HEK293 (cell line): ENCODE measurements at regions not wholly inside any gene's neighbourhood (a gene's known extent, or its start where the extent isn't known, plus 50 kb on each side); places are given as distances from the start of the nearest gene placed in this dataset.

Source experiments
- CTCF ChIA-PET: fragments of 350-600 bp; formaldehyde crosslinking; extraction: SDS; loops from one replicate; lab custom pipeline; 2021; ENCODE audit warnings: antibody characterized with exemption; lab: Yijun Ruan, JAX
- POLR2A ChIA-PET: fragments of 300-600 bp; formaldehyde crosslinking; extraction: SDS; loops from one replicate; lab custom pipeline; 2020; ENCODE audit warnings: antibody characterized with exemption, inconsistent platforms; lab: Yijun Ruan, JAX
- H3K27ac ChIP-seq: fragments of 200-500 bp; sonication (Bioruptor generic); 2 replicates; pipeline ENCODE4 v1.5.1; 2014; ENCODE audit warnings: low read depth, low read length, control low read depth, inconsistent platforms; ENCODE audit errors: extremely low read depth
- H3K36me3 ChIP-seq, 2 experiments: fragments of 200-500 bp in 1 of 2; sonication (Bioruptor generic) in 1 of 2; 1 replicate in 1 of 2; 2 replicates in 1 of 2; pipeline ENCODE4 v1.5.1; 2014 to 2017; ENCODE audit warnings: inconsistent platforms in 2 of 2, low read length in 2 of 2; ENCODE audit not compliant: control insufficient read depth in 2 of 2, insufficient read depth in 1 of 2
- H3K4me1 ChIP-seq: fragments of 200-500 bp; sonication (Bioruptor generic); 2 replicates; pipeline ENCODE4 v1.5.1; 2014; ENCODE audit warnings: mild to moderate bottlenecking, low read length, inconsistent platforms; ENCODE audit not compliant: control insufficient read depth, insufficient read depth
- H3K4me3 ChIP-seq: 2 replicates; pipeline ENCODE4 v1.5.1; 2011; ENCODE audit warnings: low read depth, mild to moderate bottlenecking, control low read depth, low read length, moderate library complexity
- H3K9me3 ChIP-seq: fragments of 200-500 bp; sonication (Bioruptor generic); 2 replicates; pipeline ENCODE4 v1.5.1; 2014; ENCODE audit warnings: low read depth, low read length, inconsistent platforms; ENCODE audit not compliant: control insufficient read depth, insufficient read depth
- GLI4 ChIP-seq: fragments of 450-650 bp; formaldehyde crosslinking; IDR thresholded peaks from 2 replicates; pipeline ENCODE4 v1.5.1; 2016; ENCODE audit warnings: missing biosample characterization, missing genetic modification characterization
- GLIS1 ChIP-seq: fragments of 450-650 bp; formaldehyde crosslinking; IDR thresholded peaks from 2 replicates; pipeline ENCODE4 v1.5.1; 2016; ENCODE audit warnings: missing biosample characterization, missing genetic modification characterization
- PRDM2 ChIP-seq: fragments of 450-650 bp; formaldehyde crosslinking; IDR thresholded peaks from 2 replicates; pipeline ENCODE4 v1.5.1; 2016; ENCODE audit warnings: missing biosample characterization, missing genetic modification characterization, borderline replicate concordance
- SETDB1 ChIP-seq: IDR thresholded peaks from one replicate; pipeline ENCODE4 v1.6.1; 2017; ENCODE audit warnings: mild to moderate bottlenecking, low read length, moderate library complexity, mixed read lengths; ENCODE audit not compliant: insufficient read length
- ZNF112 ChIP-seq: fragments of 450-650 bp; formaldehyde crosslinking; IDR thresholded peaks from 2 replicates; pipeline ENCODE4 v1.5.0; 2017; ENCODE audit warnings: missing biosample characterization, missing genetic modification characterization
- ZNF138 ChIP-seq: fragments of 450-650 bp; formaldehyde crosslinking; IDR thresholded peaks from 2 replicates; pipeline ENCODE4 v1.5.1; 2016; ENCODE audit warnings: missing biosample characterization, missing genetic modification characterization, borderline replicate concordance
- ZNF214 ChIP-seq: fragments of 450-650 bp; formaldehyde crosslinking; IDR thresholded peaks from 2 replicates; pipeline ENCODE4 v1.5.1; 2017; ENCODE audit warnings: missing biosample characterization, mild to moderate bottlenecking, missing genetic modification characterization, borderline replicate concordance
- ZNF223 ChIP-seq: fragments of 450-650 bp; formaldehyde crosslinking; IDR thresholded peaks from 2 replicates; pipeline ENCODE4 v1.5.1; 2016; ENCODE audit warnings: missing biosample characterization, missing genetic modification characterization
- ZNF24 ChIP-seq: fragments of 450-650 bp; formaldehyde crosslinking; IDR thresholded peaks from 2 replicates; pipeline ENCODE4 v1.5.1; 2016; ENCODE audit warnings: missing biosample characterization, missing genetic modification characterization
- ZNF324 ChIP-seq: fragments of 450-650 bp; formaldehyde crosslinking; IDR thresholded peaks from 2 replicates; pipeline ENCODE4 v1.5.1; 2016; ENCODE audit warnings: missing biosample characterization, missing genetic modification characterization
- ZNF354C ChIP-seq: fragments of 450-650 bp; formaldehyde crosslinking; IDR thresholded peaks from 2 replicates; pipeline ENCODE4 v1.5.1; 2016; ENCODE audit warnings: missing biosample characterization, missing genetic modification characterization, low read depth, borderline replicate concordance
- ZNF398 ChIP-seq: fragments of 450-650 bp; formaldehyde crosslinking; IDR thresholded peaks from 2 replicates; pipeline ENCODE4 v1.5.1; 2017; ENCODE audit warnings: missing biosample characterization, missing genetic modification characterization
- ZNF404 ChIP-seq: fragments of 450-650 bp; formaldehyde crosslinking; IDR thresholded peaks from 2 replicates; pipeline ENCODE4 v1.5.1; 2017; ENCODE audit warnings: missing biosample characterization, missing genetic modification characterization
- ZNF530 ChIP-seq: fragments of 450-650 bp; formaldehyde crosslinking; IDR thresholded peaks from 2 replicates; pipeline ENCODE4 v1.5.1; 2016; ENCODE audit warnings: low read depth, missing biosample characterization, missing genetic modification characterization
- ZNF610 ChIP-seq: fragments of 450-650 bp; formaldehyde crosslinking; IDR thresholded peaks from 2 replicates; pipeline ENCODE4 v1.5.1; 2016; ENCODE audit warnings: missing biosample characterization, missing genetic modification characterization, borderline replicate concordance
- TF ChIP-seq, protein P1 (sequence below): fragments of 450-650 bp; formaldehyde crosslinking; IDR thresholded peaks from 2 replicates; pipeline ENCODE4 v1.5.1; 2016; ENCODE audit warnings: missing biosample characterization, missing genetic modification characterization
- TF ChIP-seq, protein P2 (sequence below): fragments of 450-650 bp; formaldehyde crosslinking; IDR thresholded peaks from 2 replicates; pipeline ENCODE4 v1.5.1; 2016; ENCODE audit warnings: missing biosample characterization, missing genetic modification characterization
- TF ChIP-seq, protein P3 (sequence below): fragments of 450-650 bp; formaldehyde crosslinking; IDR thresholded peaks from 2 replicates; pipeline ENCODE4 v1.5.1; 2016; ENCODE audit warnings: missing biosample characterization, missing genetic modification characterization, borderline replicate concordance

- H3K36me3 ChIP-seq: no peaks in the 10 kb centered on the region
- POLR2A ChIA-PET: no interaction called here
- H3K4me1 ChIP-seq: no peaks in the 10 kb centered on the region
- H3K9me3 ChIP-seq: no peaks in the 10 kb centered on the region
- CTCF ChIA-PET: no interaction called here
- no peak overlapping the region for H3K27ac ChIP-seq
- H3K4me3 ChIP-seq: no peak overlapping the region
- no peak for TF ChIP-seq ZNF530 (tag by site-specific recombination)
- TF ChIP-seq ZNF24 (tag by site-specific recombination): no peak
- TF ChIP-seq ZNF214 (tag by site-specific recombination): no peak
- no peak for TF ChIP-seq SETDB1
Observed at GRCh38 chr3:72584262-72584661, 264.0 kb downstream of the SHQ1 start.

DNA sequence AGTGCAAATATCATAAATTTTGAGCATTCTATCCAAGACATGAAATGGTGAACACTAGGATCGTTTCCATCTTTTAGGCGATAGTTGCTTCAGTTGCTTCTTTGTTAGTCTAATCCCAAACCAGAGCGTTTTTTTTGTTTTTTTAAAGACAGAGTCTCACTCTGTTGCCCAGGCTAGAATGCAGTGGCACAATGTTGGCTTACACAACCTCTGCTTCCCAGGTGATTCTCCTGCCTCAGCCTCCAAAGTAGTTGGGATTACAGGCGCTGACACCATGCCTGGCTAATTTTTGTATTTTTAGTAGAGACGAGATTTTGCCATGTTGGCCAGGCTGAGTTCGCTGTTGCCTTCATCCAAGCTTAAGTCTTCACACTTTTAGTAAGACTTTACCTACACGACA, 265.3 kb downstream of the SHQ1 start:
- H3K4me1 ChIP-seq: no peaks in the 10 kb centered on the region
- no peak overlapping the region for H3K27ac ChIP-seq
- H3K4me3 ChIP-seq: no peak overlapping the region
- ChIA-PET CTCF (no interaction called here), POLR2A (no interaction called here)
- H3K36me3 ChIP-seq: no peaks in the 10 kb centered on the region
- no peaks in the 10 kb centered on the region for H3K9me3 ChIP-seq
- no peak for TF ChIP-seq GLI4 (tag by site-specific recombination)
- TF ChIP-seq ZNF324 (tag by site-specific recombination): no peak
- TF ChIP-seq, protein P1, sequence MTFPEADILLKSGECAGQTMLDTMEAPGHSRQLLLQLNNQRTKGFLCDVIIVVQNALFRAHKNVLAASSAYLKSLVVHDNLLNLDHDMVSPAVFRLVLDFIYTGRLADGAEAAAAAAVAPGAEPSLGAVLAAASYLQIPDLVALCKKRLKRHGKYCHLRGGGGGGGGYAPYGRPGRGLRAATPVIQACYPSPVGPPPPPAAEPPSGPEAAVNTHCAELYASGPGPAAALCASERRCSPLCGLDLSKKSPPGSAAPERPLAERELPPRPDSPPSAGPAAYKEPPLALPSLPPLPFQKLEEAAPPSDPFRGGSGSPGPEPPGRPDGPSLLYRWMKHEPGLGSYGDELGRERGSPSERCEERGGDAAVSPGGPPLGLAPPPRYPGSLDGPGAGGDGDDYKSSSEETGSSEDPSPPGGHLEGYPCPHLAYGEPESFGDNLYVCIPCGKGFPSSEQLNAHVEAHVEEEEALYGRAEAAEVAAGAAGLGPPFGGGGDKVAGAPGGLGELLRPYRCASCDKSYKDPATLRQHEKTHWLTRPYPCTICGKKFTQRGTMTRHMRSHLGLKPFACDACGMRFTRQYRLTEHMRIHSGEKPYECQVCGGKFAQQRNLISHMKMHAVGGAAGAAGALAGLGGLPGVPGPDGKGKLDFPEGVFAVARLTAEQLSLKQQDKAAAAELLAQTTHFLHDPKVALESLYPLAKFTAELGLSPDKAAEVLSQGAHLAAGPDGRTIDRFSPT (tag by site-specific recombination): no peak
- TF ChIP-seq, protein P2, sequence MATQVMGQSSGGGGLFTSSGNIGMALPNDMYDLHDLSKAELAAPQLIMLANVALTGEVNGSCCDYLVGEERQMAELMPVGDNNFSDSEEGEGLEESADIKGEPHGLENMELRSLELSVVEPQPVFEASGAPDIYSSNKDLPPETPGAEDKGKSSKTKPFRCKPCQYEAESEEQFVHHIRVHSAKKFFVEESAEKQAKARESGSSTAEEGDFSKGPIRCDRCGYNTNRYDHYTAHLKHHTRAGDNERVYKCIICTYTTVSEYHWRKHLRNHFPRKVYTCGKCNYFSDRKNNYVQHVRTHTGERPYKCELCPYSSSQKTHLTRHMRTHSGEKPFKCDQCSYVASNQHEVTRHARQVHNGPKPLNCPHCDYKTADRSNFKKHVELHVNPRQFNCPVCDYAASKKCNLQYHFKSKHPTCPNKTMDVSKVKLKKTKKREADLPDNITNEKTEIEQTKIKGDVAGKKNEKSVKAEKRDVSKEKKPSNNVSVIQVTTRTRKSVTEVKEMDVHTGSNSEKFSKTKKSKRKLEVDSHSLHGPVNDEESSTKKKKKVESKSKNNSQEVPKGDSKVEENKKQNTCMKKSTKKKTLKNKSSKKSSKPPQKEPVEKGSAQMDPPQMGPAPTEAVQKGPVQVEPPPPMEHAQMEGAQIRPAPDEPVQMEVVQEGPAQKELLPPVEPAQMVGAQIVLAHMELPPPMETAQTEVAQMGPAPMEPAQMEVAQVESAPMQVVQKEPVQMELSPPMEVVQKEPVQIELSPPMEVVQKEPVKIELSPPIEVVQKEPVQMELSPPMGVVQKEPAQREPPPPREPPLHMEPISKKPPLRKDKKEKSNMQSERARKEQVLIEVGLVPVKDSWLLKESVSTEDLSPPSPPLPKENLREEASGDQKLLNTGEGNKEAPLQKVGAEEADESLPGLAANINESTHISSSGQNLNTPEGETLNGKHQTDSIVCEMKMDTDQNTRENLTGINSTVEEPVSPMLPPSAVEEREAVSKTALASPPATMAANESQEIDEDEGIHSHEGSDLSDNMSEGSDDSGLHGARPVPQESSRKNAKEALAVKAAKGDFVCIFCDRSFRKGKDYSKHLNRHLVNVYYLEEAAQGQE (tag by site-specific recombination): no peak
- TF ChIP-seq ZNF223 (tag by site-specific recombination): no peak
- no peak for TF ChIP-seq ZNF354C (tag by site-specific recombination)
- no peak for TF ChIP-seq GLIS1 (tag by site-specific recombination)
- no peak for TF ChIP-seq ZNF112 (tag by site-specific recombination)
- TF ChIP-seq ZNF610 (tag by site-specific recombination): no peak
- no peak for TF ChIP-seq ZNF138
- TF ChIP-seq, protein P3, sequence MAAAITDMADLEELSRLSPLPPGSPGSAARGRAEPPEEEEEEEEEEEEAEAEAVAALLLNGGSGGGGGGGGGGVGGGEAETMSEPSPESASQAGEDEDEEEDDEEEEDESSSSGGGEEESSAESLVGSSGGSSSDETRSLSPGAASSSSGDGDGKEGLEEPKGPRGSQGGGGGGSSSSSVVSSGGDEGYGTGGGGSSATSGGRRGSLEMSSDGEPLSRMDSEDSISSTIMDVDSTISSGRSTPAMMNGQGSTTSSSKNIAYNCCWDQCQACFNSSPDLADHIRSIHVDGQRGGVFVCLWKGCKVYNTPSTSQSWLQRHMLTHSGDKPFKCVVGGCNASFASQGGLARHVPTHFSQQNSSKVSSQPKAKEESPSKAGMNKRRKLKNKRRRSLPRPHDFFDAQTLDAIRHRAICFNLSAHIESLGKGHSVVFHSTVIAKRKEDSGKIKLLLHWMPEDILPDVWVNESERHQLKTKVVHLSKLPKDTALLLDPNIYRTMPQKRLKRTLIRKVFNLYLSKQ (tag by site-specific recombination): no peak
- TF ChIP-seq PRDM2: no peak
- TF ChIP-seq ZNF404 (tag by site-specific recombination): no peak
- TF ChIP-seq ZNF398: no peak
